NT2/D1 (cell line): ENCODE measurements at regions not wholly inside any gene's neighbourhood (a gene's known extent, or its start where the extent isn't known, plus 50 kb on each side); places are given as distances from the start of the nearest gene placed in this dataset.

Experiments used
- SUZ12 ChIP-seq: IDR thresholded peaks from 2 replicates; pipeline ENCODE4 v1.6.1; 2011; ENCODE audit not compliant: insufficient read length, insufficient read depth; ENCODE audit errors: extremely low read depth
- ZNF274 ChIP-seq: IDR thresholded peaks from 2 replicates; pipeline ENCODE4 v1.6.1; 2011; ENCODE audit warnings: mild to moderate bottlenecking, low read depth, low read length

GRCh38 chr6:22925304-22925835, 356.0 kb downstream of the HDGFL1 start:
- TF ChIP-seq ZNF274, result no peak
- no peak for TF ChIP-seq SUZ12
